WTC11 (cell line): ENCODE measurements at regions not wholly inside any gene's neighbourhood (a gene's known extent, or its start where the extent isn't known, plus 50 kb on each side); places are given as distances from the start of the nearest gene placed in this dataset.

Experiments used
- ATAC-seq: fragments of 200-7000 bp; cut with Tn5 transposase; 2 replicates; pipeline ENCODE4 v1.10.0; 2021; ENCODE audit warnings: mild to moderate bottlenecking, moderate library complexity
- CTCF ChIA-PET: fragments of 300-600 bp; sonication (Branson Sonifier 250); formaldehyde crosslinking; loops from one replicate; lab custom pipeline; 2021; ENCODE audit warnings: antibody characterized with exemption; lab: Charles Lee
- POLR2A ChIA-PET: fragments of 350-600 bp; sonication (Branson Sonifier 250); formaldehyde crosslinking; loops from one replicate; lab custom pipeline; 2021; ENCODE audit warnings: antibody characterized with exemption; lab: Charles Lee
- DNase-seq: peaks from one replicate; pipeline ENCODE4 v3.0.0; 2021; ENCODE audit warnings: low spot score
- H3K27ac Mint-ChIP-seq: 2 replicates; pipeline ENCODE4 v1.8.0; 2021; ENCODE audit warnings: mixed read lengths
- H3K27me3 Mint-ChIP-seq: 2 replicates; pipeline ENCODE4 v1.8.0; 2021; ENCODE audit warnings: low read depth, mild to moderate bottlenecking, moderate library complexity, mixed read lengths
- H3K36me3 Mint-ChIP-seq: 2 replicates; pipeline ENCODE4 v1.8.0; 2021; ENCODE audit warnings: mixed read lengths
- H3K4me1 Mint-ChIP-seq: 2 replicates; pipeline ENCODE4 v1.8.0; 2022; ENCODE audit warnings: mixed read lengths
- H3K4me3 Mint-ChIP-seq: 2 replicates; pipeline ENCODE4 v1.8.0; 2021; ENCODE audit warnings: mild to moderate bottlenecking, moderate library complexity, mixed read lengths
- H3K9me3 Mint-ChIP-seq: 2 replicates; pipeline ENCODE4 v1.8.0; 2021; ENCODE audit warnings: mixed read lengths
- ATF1 ChIP-seq: sonication (generic); formaldehyde crosslinking; IDR thresholded peaks from 2 replicates; pipeline ENCODE4 v1.8.1; 2023; ENCODE audit warnings: mild to moderate bottlenecking, moderate library complexity, missing genetic modification reagents
- GTF2I ChIP-seq: fragments of 250-450 bp; sonication (Bioruptor Pico); conservative IDR thresholded peaks from 2 replicates; pipeline ENCODE4 v1.4.0; 2021; ENCODE audit warnings: mild to moderate bottlenecking
- JAZF1 ChIP-seq: fragments of 250-450 bp; sonication (Bioruptor Pico); IDR thresholded peaks from 2 replicates; pipeline ENCODE4 v1.9.0; 2021; ENCODE audit warnings: moderate library complexity, mild to moderate bottlenecking, inconsistent platforms
- KAT7 ChIP-seq: sonication (generic); formaldehyde crosslinking; IDR thresholded peaks from 2 replicates; pipeline ENCODE4 v1.8.1; 2023; ENCODE audit warnings: missing genetic modification reagents, mild to moderate bottlenecking, borderline replicate concordance
- NFE2L1 ChIP-seq: sonication (generic); formaldehyde crosslinking; IDR thresholded peaks from 2 replicates; pipeline ENCODE4 v1.8.1; 2023; ENCODE audit warnings: missing genetic modification reagents
- NR1H2 ChIP-seq: sonication (generic); formaldehyde crosslinking; IDR thresholded peaks from 2 replicates; pipeline ENCODE4 v1.9.0; 2021; ENCODE audit warnings: mild to moderate bottlenecking, moderate library complexity, missing genetic modification reagents
- SMAD4 ChIP-seq: sonication (generic); formaldehyde crosslinking; IDR thresholded peaks from 2 replicates; pipeline ENCODE4 v1.8.0; 2022; ENCODE audit warnings: mild to moderate bottlenecking, missing genetic modification reagents
- SOX15 ChIP-seq: fragments of 250-450 bp; sonication (Bioruptor Pico); IDR thresholded peaks from 2 replicates; pipeline ENCODE4 v1.9.0; 2021; ENCODE audit warnings: mild to moderate bottlenecking
- TEAD1 ChIP-seq: sonication (generic); formaldehyde crosslinking; IDR thresholded peaks from 2 replicates; pipeline ENCODE4 v1.8.0; 2022; ENCODE audit warnings: mild to moderate bottlenecking, missing genetic modification reagents
- TEAD4 ChIP-seq: sonication (generic); formaldehyde crosslinking; IDR thresholded peaks from 2 replicates; pipeline ENCODE4 v1.8.0; 2022; ENCODE audit warnings: mild to moderate bottlenecking, missing genetic modification reagents
- ZNF263 ChIP-seq: sonication (generic); formaldehyde crosslinking; IDR thresholded peaks from 2 replicates; pipeline ENCODE4 v1.8.1; 2022; ENCODE audit warnings: low read depth, mild to moderate bottlenecking, moderate library complexity, missing genetic modification reagents
- ZNF317 ChIP-seq: sonication (generic); formaldehyde crosslinking; IDR thresholded peaks from 2 replicates; pipeline ENCODE4 v1.8.1; 2023; ENCODE audit warnings: low read depth, mild to moderate bottlenecking, moderate library complexity, missing genetic modification reagents, borderline replicate concordance
- TF ChIP-seq, protein P1 (sequence below): sonication (generic); formaldehyde crosslinking; IDR thresholded peaks from 2 replicates; pipeline ENCODE4 v1.8.1; 2023; ENCODE audit warnings: mild to moderate bottlenecking, moderate library complexity, missing genetic modification reagents
- TF ChIP-seq, protein P2 (sequence below): fragments of 250-450 bp; sonication (Bioruptor Pico); IDR thresholded peaks from 2 replicates; pipeline ENCODE4 v1.9.0; 2021; ENCODE audit warnings: mild to moderate bottlenecking
- TF ChIP-seq, protein P3 (sequence below): fragments of 250-450 bp; sonication (Bioruptor Pico); IDR thresholded peaks from 2 replicates; pipeline ENCODE4 v1.9.0; 2021; ENCODE audit warnings: mild to moderate bottlenecking
- TF ChIP-seq, protein P4 (sequence below): sonication (generic); formaldehyde crosslinking; IDR thresholded peaks from 2 replicates; pipeline ENCODE4 v1.8.1; 2023; ENCODE audit warnings: mild to moderate bottlenecking, missing genetic modification reagents, moderate library complexity
- TF ChIP-seq, protein P5 (sequence below): fragments of 250-450 bp; sonication (Bioruptor Pico); IDR thresholded peaks from 2 replicates; pipeline ENCODE4 v1.8.0; 2021; ENCODE audit warnings: mild to moderate bottlenecking
- TF ChIP-seq, protein P6 (sequence below): fragments of 250-450 bp; sonication (Bioruptor Pico); IDR thresholded peaks from 2 replicates; pipeline ENCODE4 v1.9.0; 2021; ENCODE audit warnings: moderate library complexity, mild to moderate bottlenecking, inconsistent platforms, borderline replicate concordance
- TF ChIP-seq, protein P7 (sequence below): fragments of 200-600 bp; IDR thresholded peaks from 2 replicates; pipeline ENCODE4 v1.8.0; 2022; ENCODE audit warnings: antibody characterized with exemption
- TF ChIP-seq, protein P8 (sequence below): sonication (generic); formaldehyde crosslinking; conservative IDR thresholded peaks from 2 replicates; pipeline ENCODE4 v1.8.1; 2022; ENCODE audit warnings: mild to moderate bottlenecking, missing genetic modification reagents
- TF ChIP-seq, protein P9 (sequence below): fragments of 250-450 bp; sonication (Bioruptor Pico); IDR thresholded peaks from 2 replicates; pipeline ENCODE4 v1.9.0; 2021; ENCODE audit warnings: mild to moderate bottlenecking, borderline replicate concordance

DNA sequence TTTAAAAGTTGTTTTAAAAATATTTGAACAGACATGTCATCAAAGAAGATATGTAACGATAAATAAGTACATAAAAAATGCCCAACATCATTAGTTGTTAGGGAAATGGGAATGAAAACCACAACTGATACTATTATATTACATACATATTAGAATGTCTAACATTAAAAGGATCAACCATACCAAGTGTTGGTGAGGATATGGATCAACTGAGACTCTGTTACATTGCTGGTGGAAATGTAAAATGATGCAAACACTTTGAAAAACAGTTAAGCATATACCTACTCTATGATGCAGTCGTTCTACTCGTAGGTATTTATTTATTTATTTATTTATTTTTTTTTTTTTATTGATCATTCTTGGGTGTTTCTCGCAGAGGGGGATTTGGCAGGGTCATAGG, 149.7 kb downstream of the BRMS1L start (continued):
- TF ChIP-seq, protein P1, sequence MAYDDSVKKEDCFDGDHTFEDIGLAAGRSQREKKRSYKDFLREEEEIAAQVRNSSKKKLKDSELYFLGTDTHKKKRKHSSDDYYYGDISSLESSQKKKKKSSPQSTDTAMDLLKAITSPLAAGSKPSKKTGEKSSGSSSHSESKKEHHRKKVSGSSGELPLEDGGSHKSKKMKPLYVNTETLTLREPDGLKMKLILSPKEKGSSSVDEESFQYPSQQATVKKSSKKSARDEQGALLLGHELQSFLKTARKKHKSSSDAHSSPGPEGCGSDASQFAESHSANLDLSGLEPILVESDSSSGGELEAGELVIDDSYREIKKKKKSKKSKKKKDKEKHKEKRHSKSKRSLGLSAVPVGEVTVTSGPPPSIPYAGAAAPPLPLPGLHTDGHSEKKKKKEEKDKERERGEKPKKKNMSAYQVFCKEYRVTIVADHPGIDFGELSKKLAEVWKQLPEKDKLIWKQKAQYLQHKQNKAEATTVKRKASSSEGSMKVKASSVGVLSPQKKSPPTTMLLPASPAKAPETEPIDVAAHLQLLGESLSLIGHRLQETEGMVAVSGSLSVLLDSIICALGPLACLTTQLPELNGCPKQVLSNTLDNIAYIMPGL (CRISPR knock-in tag), result no peak
- TF ChIP-seq GTF2I (CRISPR knock-in tag), result no peak
- TF ChIP-seq, protein P2, sequence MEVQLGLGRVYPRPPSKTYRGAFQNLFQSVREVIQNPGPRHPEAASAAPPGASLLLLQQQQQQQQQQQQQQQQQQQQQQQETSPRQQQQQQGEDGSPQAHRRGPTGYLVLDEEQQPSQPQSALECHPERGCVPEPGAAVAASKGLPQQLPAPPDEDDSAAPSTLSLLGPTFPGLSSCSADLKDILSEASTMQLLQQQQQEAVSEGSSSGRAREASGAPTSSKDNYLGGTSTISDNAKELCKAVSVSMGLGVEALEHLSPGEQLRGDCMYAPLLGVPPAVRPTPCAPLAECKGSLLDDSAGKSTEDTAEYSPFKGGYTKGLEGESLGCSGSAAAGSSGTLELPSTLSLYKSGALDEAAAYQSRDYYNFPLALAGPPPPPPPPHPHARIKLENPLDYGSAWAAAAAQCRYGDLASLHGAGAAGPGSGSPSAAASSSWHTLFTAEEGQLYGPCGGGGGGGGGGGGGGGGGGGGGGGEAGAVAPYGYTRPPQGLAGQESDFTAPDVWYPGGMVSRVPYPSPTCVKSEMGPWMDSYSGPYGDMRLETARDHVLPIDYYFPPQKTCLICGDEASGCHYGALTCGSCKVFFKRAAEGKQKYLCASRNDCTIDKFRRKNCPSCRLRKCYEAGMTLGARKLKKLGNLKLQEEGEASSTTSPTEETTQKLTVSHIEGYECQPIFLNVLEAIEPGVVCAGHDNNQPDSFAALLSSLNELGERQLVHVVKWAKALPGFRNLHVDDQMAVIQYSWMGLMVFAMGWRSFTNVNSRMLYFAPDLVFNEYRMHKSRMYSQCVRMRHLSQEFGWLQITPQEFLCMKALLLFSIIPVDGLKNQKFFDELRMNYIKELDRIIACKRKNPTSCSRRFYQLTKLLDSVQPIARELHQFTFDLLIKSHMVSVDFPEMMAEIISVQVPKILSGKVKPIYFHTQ (CRISPR knock-in tag), result no peak
- no peak for TF ChIP-seq TEAD1 (CRISPR knock-in tag)
- no peak for TF ChIP-seq KAT7 (CRISPR knock-in tag)
- TF ChIP-seq, protein P3, sequence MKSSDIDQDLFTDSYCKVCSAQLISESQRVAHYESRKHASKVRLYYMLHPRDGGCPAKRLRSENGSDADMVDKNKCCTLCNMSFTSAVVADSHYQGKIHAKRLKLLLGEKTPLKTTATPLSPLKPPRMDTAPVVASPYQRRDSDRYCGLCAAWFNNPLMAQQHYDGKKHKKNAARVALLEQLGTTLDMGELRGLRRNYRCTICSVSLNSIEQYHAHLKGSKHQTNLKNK, result no peak
- TF ChIP-seq, protein P4, sequence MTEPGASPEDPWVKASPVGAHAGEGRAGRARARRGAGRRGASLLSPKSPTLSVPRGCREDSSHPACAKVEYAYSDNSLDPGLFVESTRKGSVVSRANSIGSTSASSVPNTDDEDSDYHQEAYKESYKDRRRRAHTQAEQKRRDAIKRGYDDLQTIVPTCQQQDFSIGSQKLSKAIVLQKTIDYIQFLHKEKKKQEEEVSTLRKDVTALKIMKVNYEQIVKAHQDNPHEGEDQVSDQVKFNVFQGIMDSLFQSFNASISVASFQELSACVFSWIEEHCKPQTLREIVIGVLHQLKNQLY (CRISPR knock-in tag), result no peak
- TF ChIP-seq, protein P5, sequence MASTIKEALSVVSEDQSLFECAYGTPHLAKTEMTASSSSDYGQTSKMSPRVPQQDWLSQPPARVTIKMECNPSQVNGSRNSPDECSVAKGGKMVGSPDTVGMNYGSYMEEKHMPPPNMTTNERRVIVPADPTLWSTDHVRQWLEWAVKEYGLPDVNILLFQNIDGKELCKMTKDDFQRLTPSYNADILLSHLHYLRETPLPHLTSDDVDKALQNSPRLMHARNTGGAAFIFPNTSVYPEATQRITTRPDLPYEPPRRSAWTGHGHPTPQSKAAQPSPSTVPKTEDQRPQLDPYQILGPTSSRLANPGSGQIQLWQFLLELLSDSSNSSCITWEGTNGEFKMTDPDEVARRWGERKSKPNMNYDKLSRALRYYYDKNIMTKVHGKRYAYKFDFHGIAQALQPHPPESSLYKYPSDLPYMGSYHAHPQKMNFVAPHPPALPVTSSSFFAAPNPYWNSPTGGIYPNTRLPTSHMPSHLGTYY (CRISPR knock-in tag), result no peak

DNA sequence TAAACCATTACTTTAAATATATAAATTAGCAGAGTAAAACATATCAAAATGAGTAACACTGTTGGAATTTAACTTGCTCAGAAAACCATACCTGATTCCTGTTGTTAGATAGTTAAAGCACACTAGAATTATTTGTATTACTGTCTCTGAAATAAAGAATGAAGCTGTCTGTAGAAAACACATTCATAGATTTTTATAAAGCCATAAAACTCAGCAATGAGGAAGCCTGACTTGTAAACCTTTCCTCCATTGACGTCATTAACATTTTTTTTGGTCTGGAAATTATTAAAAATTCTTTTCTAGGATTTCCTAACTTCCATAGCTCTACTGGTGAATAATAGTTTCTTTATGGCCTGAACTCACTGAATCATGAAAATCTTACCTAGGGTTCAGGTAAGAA, 147.6 kb downstream of the BRMS1L start:
- Mint-ChIP-seq H3K27ac (no peak overlapping the region), H3K4me1 (no peaks in the 10 kb centered on the region), H3K27me3 (no peaks in the 10 kb centered on the region), H3K4me3 (no peak overlapping the region), H3K36me3 (peaks cover 3% of the 10 kb centered on the region; the same call in 1 of the 2 replicates), H3K9me3 (peaks cover 4% of the 10 kb centered on the region; the same call in 1 of the 2 replicates)
- DNase-seq (no peak), ATAC-seq (no peak)
- no peak for TF ChIP-seq TEAD4
- no peak for TF ChIP-seq ZNF263 (CRISPR knock-in tag)
- no peak for TF ChIP-seq NR1H2 (CRISPR knock-in tag)
- TF ChIP-seq SOX15 (CRISPR knock-in tag), result no peak
- no peak for TF ChIP-seq JAZF1 (CRISPR knock-in tag)
- no peak for TF ChIP-seq SMAD4 (CRISPR knock-in tag)
- TF ChIP-seq, protein P6, sequence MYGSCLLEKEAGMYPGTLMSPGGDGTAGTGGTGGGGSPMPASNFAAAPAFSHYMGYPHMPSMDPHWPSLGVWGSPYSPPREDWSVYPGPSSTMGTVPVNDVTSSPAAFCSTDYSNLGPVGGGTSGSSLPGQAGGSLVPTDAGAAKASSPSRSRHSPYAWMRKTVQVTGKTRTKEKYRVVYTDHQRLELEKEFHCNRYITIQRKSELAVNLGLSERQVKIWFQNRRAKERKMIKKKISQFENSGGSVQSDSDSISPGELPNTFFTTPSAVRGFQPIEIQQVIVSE (CRISPR knock-in tag), result no peak
- TF ChIP-seq, protein P7, sequence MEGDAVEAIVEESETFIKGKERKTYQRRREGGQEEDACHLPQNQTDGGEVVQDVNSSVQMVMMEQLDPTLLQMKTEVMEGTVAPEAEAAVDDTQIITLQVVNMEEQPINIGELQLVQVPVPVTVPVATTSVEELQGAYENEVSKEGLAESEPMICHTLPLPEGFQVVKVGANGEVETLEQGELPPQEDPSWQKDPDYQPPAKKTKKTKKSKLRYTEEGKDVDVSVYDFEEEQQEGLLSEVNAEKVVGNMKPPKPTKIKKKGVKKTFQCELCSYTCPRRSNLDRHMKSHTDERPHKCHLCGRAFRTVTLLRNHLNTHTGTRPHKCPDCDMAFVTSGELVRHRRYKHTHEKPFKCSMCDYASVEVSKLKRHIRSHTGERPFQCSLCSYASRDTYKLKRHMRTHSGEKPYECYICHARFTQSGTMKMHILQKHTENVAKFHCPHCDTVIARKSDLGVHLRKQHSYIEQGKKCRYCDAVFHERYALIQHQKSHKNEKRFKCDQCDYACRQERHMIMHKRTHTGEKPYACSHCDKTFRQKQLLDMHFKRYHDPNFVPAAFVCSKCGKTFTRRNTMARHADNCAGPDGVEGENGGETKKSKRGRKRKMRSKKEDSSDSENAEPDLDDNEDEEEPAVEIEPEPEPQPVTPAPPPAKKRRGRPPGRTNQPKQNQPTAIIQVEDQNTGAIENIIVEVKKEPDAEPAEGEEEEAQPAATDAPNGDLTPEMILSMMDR, result no peak
- no peak for TF ChIP-seq KAT7 (CRISPR knock-in tag)
- TF ChIP-seq, protein P8, sequence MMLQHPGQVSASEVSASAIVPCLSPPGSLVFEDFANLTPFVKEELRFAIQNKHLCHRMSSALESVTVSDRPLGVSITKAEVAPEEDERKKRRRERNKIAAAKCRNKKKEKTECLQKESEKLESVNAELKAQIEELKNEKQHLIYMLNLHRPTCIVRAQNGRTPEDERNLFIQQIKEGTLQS (CRISPR knock-in tag), result no peak
- TF ChIP-seq NFE2L1 (CRISPR knock-in tag), result no peak
- no peak for TF ChIP-seq ATF1 (CRISPR knock-in tag)
- TF ChIP-seq, protein P9, sequence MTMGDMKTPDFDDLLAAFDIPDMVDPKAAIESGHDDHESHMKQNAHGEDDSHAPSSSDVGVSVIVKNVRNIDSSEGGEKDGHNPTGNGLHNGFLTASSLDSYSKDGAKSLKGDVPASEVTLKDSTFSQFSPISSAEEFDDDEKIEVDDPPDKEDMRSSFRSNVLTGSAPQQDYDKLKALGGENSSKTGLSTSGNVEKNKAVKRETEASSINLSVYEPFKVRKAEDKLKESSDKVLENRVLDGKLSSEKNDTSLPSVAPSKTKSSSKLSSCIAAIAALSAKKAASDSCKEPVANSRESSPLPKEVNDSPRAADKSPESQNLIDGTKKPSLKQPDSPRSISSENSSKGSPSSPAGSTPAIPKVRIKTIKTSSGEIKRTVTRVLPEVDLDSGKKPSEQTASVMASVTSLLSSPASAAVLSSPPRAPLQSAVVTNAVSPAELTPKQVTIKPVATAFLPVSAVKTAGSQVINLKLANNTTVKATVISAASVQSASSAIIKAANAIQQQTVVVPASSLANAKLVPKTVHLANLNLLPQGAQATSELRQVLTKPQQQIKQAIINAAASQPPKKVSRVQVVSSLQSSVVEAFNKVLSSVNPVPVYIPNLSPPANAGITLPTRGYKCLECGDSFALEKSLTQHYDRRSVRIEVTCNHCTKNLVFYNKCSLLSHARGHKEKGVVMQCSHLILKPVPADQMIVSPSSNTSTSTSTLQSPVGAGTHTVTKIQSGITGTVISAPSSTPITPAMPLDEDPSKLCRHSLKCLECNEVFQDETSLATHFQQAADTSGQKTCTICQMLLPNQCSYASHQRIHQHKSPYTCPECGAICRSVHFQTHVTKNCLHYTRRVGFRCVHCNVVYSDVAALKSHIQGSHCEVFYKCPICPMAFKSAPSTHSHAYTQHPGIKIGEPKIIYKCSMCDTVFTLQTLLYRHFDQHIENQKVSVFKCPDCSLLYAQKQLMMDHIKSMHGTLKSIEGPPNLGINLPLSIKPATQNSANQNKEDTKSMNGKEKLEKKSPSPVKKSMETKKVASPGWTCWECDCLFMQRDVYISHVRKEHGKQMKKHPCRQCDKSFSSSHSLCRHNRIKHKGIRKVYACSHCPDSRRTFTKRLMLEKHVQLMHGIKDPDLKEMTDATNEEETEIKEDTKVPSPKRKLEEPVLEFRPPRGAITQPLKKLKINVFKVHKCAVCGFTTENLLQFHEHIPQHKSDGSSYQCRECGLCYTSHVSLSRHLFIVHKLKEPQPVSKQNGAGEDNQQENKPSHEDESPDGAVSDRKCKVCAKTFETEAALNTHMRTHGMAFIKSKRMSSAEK (CRISPR knock-in tag), result no peak
- no peak for TF ChIP-seq ZNF317 (CRISPR knock-in tag)
- CTCF ChIA-PET, result no interaction called here
- POLR2A ChIA-PET, result no interaction called here
